ENCODE measurements at regions not wholly inside any gene's neighbourhood (a gene's known extent, or its start where the extent isn't known, plus 50 kb on each side); places are given as distances from the start of the nearest gene placed in this dataset.
"Not testable (repeated sequence)": the region's sequence is repeated elsewhere in the genome, so short reads cannot be mapped to it uniquely, and the experiment has no call there.

DNA sequence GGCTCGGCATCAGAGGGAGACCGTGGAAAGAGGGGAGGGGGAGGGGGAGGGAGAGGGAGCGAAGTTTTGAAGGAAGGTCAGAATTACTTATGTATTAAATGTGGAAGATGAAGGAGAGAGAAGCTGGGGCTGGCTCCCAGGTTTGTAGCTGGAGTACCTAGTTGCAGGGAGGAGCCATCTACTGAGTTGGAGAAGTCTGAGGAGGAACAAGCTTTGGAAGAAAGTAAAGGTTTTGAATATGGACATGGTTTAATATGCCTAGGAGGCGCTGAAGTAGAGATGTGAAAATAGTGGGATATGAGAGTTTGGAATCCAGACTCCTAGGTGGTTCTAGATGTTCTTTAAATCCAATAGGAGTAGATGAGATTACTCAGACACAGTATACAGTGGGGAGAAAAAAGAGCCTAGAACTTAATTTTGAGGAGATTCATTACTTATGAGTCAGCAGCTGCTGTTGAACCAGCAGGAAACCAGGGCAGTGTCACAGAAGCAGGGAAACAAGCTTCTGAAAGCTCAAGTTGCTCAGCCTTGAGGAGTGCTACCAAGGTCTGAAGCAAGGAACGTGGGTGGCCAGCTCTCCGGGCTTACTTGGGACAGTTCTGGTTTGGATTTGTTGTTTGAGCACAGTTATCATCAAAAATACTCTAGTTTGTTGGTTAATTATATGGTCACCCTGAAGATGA lies 149.3 kb downstream of the UTRN start:
- no peak for DNase-seq (ENCODE audit: low spot score)

- DNase-seq (ENCODE audit: low spot score), result no peak
These were observed 150.7 kb downstream of the UTRN start for GRCh38 chr6:144435602-144436426.

DNA sequence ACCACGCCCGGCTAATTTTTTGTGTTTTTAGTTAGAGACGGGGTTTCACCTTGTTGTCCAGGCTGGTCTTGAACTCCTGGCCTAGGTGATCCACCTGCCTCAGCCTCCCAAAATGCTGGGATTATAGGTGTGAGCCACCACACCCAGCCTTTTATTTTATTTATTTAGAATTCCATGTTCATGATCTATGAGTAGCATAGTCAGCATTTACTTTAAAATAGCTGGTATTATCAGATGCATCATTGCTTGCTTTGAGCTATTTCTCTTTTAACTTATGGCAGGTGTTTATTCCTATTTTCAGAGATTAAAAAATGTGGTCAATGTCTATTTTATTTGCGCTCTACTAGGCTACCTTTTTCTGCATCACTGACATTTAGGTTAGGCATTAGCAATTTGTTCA lies 152.0 kb downstream of the UTRN start:
- no peak for DNase-seq (ENCODE audit: low spot score)

GRCh38 chr6:144438103-144438502 lies 153.0 kb downstream of the UTRN start:
- DNase-seq (ENCODE audit: low spot score), result no peak

DNA sequence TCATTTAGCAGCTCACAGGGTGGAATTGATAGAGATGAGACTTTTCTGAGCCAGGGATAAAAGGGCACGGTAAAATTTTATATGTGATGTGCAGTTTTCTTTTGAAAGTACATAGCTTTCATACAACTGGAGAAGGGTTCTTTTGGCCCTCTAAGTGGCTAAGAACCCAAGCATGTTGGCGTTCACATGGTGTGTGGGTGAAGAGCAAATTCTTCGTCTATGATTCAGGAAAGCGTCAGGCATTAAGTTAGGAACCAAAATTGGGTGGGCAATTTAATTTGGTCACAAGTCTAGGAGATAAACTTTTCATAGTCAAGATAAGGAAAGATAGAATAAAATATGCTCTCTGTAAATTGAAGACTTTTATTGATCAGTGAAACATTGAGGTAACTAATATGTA lies 153.9 kb downstream of the UTRN start:
- DNase-seq (ENCODE audit: low spot score), result no peak

- not testable (repeated sequence) for DNase-seq (ENCODE audit: low spot score)
These were observed 156.7 kb downstream of the UTRN start for GRCh38 chr6:144441801-144442200.

GRCh38 chr6:144443157-144443556 lies 158.0 kb downstream of the UTRN start:
- no peak for DNase-seq (ENCODE audit: low spot score)

GRCh38 chr6:144447472-144447871 lies 162.3 kb downstream of the UTRN start:
- no peak for DNase-seq (ENCODE audit: low spot score)

- DNase-seq (ENCODE audit: low spot score), result no peak
These were observed 164.1 kb downstream of the UTRN start for GRCh38 chr6:144449218-144449617.

DNA sequence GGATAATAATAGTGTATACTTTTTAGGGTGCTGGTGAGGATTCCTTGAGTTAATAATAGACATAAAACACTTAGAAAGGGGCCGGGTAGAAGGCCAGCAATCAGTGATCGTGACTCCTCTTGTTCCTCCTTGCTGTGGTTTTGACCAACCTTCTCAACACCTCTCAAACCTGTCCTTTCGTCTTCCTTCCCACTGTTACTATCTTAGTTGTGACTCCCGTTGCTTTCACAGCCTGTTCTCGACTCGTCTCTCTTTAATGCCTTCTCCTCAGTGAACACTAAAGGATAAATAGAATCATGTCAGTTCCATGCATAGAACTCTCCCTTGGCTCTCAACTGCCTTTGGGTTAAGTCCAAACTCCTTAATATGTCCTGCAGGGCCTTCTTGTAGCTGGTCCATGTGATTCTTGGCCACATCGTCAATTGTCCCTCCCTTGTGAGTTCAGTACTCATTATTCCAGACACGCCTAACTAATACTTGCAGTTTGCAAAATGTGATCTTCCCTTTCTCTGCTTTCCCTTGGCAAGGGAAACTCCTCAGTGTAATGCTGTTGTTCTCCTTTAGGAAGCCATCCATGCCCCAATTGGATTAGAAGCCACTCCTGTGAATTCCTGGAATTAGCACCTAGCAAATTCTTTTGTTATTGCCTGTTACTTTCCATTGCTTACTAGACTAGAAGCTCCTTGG lies 164.9 kb downstream of the UTRN start:
- DNase-seq (ENCODE audit: low spot score), result no peak

GRCh38 chr6:144460327-144461095 lies 175.4 kb downstream of the UTRN start:
- DNase-seq (ENCODE audit: low spot score), result no peak

DNA sequence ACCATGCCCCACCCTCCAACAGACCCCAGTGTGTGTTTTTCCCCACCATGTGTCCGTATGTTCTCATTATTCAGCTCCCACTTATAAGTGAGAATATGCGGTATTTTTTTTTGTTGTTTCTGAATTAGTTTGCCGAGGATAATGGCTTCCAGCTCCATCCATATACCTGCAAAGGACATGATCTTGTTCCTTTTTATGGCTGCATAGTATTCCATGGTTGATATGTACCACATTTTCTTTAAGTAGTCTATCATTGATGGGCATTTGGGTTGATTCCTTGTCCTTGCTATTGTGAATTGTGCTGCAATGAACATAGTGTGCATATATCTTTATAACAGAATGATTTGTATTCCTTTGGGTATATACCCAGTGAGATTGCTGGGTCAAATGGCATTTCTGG lies 176.9 kb downstream of the UTRN start:
- DNase-seq (ENCODE audit: low spot score), result no peak

DNA sequence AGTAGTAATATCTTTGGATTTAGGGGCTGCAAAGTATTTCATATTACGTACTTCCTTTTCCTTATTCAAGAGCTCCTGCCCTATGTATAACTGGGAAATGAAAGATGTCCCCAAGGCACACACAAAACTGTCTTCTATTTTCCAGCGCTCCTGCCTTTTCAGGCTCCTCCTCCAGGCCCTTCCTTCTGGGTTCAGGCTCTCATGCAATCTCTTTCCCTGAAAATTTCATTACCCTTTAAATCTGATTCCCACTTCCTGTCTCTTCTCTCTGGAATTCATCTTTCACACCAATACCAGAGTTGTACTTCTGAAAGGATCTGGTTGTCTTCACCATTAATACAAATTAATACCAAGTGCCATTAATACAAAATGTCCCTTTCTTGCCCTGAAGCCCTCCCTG lies 181.6 kb downstream of the UTRN start:
- no peak for DNase-seq (ENCODE audit: low spot score)

DNA sequence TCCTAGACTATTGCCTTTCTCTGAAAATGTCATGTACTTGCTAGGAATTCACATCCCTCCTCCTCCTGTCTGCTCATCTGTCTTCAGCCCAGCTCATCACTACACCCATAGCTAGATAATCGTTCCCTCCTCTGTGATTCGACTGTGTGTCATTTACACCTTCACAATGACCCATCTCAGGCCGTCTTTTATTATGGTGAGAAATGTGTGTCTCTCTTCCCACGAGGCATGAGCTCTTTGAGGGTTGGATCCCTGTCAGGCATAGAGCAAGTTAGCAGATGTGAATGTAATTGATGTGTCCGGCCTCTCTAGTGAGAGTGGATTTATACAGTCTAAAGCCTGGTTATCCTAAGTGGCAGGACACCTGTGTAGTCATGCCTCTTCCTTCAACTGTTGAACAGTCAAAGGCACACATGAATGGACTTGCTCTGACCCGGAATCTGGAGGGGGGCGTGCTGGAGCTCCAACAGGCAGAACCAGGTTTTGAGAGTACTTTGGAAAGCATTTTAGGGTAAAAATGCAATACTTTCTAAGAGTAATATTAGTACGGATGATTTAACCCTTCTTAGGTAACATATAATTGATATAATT lies 182.1 kb downstream of the UTRN start:
- DNase-seq (ENCODE audit: low spot score), result no peak

- DNase-seq (ENCODE audit: low spot score), result no peak
These were observed 182.8 kb downstream of the UTRN start for GRCh38 chr6:144467921-144468320.

DNA sequence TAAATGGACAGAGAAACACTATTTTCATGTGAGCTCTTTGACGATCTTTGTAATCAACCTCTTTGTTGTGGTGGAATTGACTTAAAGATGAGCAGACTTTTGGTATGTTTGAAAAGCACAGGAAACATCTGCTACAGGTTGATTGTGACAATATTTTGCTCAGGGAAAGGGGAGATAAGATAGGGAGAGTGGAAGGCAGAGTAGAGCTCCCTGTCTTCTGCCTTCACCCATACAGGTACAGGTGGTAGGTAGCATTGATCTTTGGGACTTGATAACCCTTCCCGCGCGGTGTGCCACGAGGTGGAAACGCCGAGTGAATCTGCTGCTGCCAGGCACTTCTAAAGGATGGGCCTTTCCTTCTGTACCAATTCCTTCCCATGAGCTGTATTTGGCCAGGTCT lies 183.6 kb downstream of the UTRN start:
- DNase-seq (ENCODE audit: low spot score), result no peak

DNA sequence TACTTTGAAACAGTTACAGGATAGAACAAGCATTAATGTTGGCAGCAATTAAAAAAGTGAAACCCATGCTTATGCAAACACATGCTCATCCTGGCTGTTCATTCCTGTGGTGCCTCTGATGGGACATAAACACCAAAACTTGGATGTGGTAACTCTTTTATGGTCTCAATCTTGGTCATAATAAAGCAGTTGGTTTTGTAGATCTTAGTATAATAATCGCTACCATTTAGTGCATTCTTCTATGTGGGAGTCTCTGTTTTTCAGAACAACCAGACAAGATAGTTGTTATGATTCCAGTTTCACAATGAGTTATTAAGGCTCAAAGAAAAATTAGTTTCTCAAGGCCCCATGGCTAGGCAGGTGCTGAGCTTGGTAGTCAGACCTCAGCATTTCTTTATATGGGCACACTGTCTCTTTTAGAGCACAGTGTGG lies 184.0 kb downstream of the UTRN start:
- DNase-seq (ENCODE audit: low spot score), result no peak

- not testable (repeated sequence) for DNase-seq (ENCODE audit: low spot score)
These were observed 185.1 kb downstream of the UTRN start for GRCh38 chr6:144470201-144470600.

- no peak for DNase-seq (ENCODE audit: low spot score)
These were observed 186.9 kb downstream of the UTRN start for GRCh38 chr6:144471986-144472385.

- no peak for DNase-seq (ENCODE audit: low spot score)
These were observed 189.2 kb downstream of the UTRN start for GRCh38 chr6:144474290-144474689.

DNA sequence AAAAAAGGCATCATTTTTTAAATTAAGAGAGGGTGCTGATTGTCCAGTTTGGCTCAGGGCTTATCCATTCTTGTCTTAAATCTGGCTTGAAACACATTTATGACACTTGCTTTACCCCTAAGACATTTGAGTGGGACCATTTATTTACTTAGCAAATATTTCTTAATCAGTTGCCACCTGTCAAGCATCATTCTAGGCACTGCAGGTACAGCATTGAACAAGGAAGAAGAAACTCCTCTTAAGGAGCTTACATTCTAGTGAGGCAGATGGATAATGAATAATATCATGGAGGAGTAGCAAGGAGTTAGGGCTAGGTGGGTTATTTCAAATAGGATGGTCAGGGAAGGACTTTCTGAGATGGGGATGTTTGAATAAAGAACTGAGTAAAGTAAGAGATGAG lies 189.8 kb downstream of the UTRN start:
- no peak for DNase-seq (ENCODE audit: low spot score)
